ENCODE measurements at regions not wholly inside any gene's neighbourhood (a gene's known extent, or its start where the extent isn't known, plus 50 kb on each side); places are given as distances from the start of the nearest gene placed in this dataset.

GRCh38 chr2:215668378-215668775, 232.5 kb upstream of the FN1 start:
- DNase-seq (ENCODE audit: low read depth in 4 of 4, low spot score in 2 of 4): no peak

GRCh38 chr2:215667585-215668377, 231.9 kb upstream of the FN1 start:
- no peak for DNase-seq (ENCODE audit: low read depth in 4 of 4, low spot score in 2 of 4)

- no peak for DNase-seq (ENCODE audit: low read depth in 4 of 4, low spot score in 2 of 4)
Observed at GRCh38 chr2:215664847-215665525, 229.1 kb upstream of the FN1 start.

GRCh38 chr2:215662715-215663114, 226.8 kb upstream of the FN1 start:
- DNase-seq (ENCODE audit: low read depth in 4 of 4, low spot score in 2 of 4): no peak

- DNase-seq (ENCODE audit: low read depth in 4 of 4, low spot score in 2 of 4): no peak
Observed at GRCh38 chr2:215660687-215661086, 224.8 kb upstream of the FN1 start.

GRCh38 chr2:215659650-215660049, 223.8 kb upstream of the FN1 start:
- DNase-seq (ENCODE audit: low read depth in 4 of 4, low spot score in 2 of 4): no peak

- no peak for DNase-seq (ENCODE audit: low read depth in 4 of 4, low spot score in 2 of 4)
Observed at GRCh38 chr2:215658635-215659305, 222.9 kb upstream of the FN1 start.

GRCh38 chr2:215657844-215658243, 222.0 kb upstream of the FN1 start:
- DNase-seq (ENCODE audit: low read depth in 4 of 4, low spot score in 2 of 4): no peak

- DNase-seq (ENCODE audit: low read depth in 4 of 4, low spot score in 2 of 4): no peak
Observed at GRCh38 chr2:215654148-215654819, 218.4 kb upstream of the FN1 start.

GRCh38 chr2:215653344-215654030, 217.6 kb upstream of the FN1 start:
- DNase-seq (ENCODE audit: low read depth in 4 of 4, low spot score in 2 of 4): no peak

- DNase-seq (ENCODE audit: low read depth in 4 of 4, low spot score in 2 of 4): no peak
Observed at GRCh38 chr2:215652388-215652787, 216.5 kb upstream of the FN1 start.

- DNase-seq (ENCODE audit: low read depth in 4 of 4, low spot score in 2 of 4): no peak
Observed at GRCh38 chr2:215651412-215651811, 215.5 kb upstream of the FN1 start.

GRCh38 chr2:215644233-215644897, 208.5 kb upstream of the FN1 start:
- no peak for DNase-seq (ENCODE audit: low read depth in 4 of 4, low spot score in 2 of 4)

GRCh38 chr2:215638687-215639086, 202.8 kb upstream of the FN1 start:
- no peak for DNase-seq (ENCODE audit: low read depth in 4 of 4, low spot score in 2 of 4)

- DNase-seq (ENCODE audit: low read depth in 4 of 4, low spot score in 2 of 4): no peak
Observed at GRCh38 chr2:215637651-215638050, 201.8 kb upstream of the FN1 start.

GRCh38 chr2:215636816-215637215, 200.9 kb upstream of the FN1 start:
- DNase-seq (ENCODE audit: low read depth in 4 of 4, low spot score in 2 of 4): no peak

GRCh38 chr2:215635788-215636139, 199.9 kb upstream of the FN1 start:
- DNase-seq (ENCODE audit: low read depth in 4 of 4, low spot score in 2 of 4): no peak

- no peak for DNase-seq (ENCODE audit: low read depth in 4 of 4, low spot score in 2 of 4)
Observed at GRCh38 chr2:215635071-215635787, 199.4 kb upstream of the FN1 start.

- no peak for DNase-seq (ENCODE audit: low read depth in 4 of 4, low spot score in 2 of 4)
Observed at GRCh38 chr2:215633360-215633759, 197.5 kb upstream of the FN1 start.

Data from left renal cortex interstitium (tissue), 4 donors.